GM19351 (cell line): ENCODE measurements at regions not wholly inside any gene's neighbourhood (a gene's known extent, or its start where the extent isn't known, plus 50 kb on each side); places are given as distances from the start of the nearest gene placed in this dataset.
"Not testable (repeated sequence)": the region's sequence is repeated elsewhere in the genome, so short reads cannot be mapped to it uniquely, and the experiment has no call there.

Experiments used
- ATAC-seq: cut with Tn5 transposase; IDR thresholded peaks from one replicate; pipeline ENCODE4 v1.9.1; 2021; ENCODE audit warnings: mild to moderate bottlenecking, moderate library complexity; ENCODE audit not compliant: unreplicated experiment

DNA sequence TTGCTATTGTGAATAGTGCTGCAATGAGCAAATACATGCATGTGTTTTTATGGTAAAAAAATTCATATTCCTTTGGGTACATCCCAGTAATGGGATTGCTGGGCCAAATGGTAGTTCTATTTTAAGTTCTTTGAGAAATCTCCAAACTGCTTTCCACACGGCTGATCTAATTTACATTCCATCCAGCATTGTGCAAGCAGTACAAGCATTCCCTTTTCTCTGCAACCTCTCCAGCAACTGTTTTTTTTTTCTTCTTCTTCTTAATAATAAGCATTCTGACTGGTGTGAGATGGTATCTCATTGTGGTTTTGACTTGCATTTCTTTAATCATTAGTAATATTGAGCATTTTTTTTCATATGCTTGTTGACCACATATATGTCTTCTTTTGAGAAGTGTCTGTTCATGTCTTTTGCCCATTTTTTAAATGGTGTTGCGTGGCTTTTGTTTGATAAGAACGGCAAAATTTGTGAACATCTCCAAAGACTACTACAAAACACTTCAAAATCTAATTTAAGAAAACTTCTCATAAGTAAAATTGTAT, 136.1 kb upstream of the MYO3A start:
- no peak for ATAC-seq

DNA sequence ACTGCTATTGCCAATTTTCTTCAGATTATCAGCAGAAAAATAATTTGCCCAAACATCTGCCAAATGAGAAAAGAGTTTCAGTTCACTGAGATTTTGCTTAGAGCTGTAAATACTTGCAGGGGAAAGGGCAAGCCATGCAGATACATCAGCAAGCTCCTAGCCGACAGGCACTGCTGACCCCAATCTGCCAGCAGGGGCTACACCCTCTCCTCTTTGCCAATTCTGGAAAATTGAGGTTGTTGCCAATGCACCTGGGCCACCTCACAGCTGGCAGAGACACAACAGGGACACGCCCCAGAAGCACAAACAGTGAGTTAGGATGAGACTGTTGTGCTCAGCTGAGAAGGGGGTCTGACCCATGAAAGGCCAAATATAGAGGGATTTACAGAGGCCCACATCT, 129.5 kb upstream of the MYO3A start:
- no peak for ATAC-seq

DNA sequence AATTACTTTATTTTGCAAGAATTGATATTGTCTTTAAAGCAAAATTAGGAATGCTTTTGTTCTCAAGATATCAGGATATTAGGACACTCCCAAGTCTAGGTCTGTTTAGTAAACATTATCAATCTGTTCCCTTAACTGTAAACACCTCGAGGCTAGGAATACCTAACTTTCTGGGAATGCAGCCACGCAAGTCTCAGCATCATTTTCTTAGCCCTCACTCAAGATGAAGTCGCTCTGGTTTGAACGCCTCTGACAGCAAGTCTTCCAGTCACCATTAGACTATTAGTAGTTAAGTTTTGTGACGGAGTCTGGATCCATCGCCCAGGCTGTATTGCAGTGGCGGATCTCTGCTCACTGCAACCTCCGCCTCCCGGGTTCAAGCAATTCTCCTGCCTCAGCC, 128.0 kb upstream of the MYO3A start:
- ATAC-seq, result no peak

GRCh38 chr10:25808372-25808771, 125.7 kb upstream of the MYO3A start:
- ATAC-seq, result no peak

DNA sequence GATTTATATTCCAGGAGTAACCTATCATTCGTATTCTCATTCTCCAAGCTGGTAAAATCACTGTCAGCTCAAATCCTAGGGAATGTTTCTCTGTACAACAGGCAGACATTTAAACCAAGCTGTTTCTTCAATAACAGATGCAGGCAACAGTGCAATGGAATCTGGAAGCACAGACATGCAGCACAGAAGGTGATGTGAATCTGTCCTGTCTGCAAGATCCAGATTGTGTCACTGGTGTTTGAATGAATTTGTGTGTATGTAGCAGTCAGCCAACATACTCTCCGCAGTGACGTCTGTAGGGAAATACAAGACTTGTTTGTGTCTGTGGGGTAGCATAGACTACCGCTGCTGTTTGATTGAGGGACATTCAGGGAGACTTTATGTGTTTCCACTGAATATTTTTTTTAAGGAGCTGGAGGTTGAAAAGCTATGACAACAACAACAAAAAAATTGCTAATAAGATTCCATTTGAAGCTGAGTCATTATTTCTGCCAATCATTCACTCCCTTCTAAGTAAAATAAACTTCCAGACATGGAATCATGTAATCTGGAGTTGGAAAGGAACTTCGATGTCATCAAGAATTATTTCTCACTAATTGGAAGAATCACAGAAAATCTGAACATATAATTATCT, 122.9 kb upstream of the MYO3A start:
- ATAC-seq, result no peak

DNA sequence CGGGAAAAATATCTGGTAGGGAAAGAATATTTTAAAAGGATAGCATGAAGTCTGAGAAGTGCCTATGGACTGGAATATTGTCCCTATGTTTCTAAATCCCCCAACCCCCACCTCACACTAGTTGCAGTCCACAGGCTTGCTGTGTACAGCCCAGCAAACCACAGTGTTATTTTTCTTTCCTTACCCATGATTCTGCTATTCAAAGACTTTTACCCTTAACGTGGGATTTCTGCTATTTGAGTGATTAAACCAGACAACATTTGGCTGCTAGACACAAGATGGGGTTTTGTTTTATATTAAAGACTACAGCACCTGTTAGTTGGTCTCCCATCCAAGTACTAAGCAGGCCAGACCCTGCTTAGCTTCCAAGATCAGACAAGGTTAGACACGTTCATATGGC, 120.5 kb upstream of the MYO3A start:
- ATAC-seq, result no peak

GRCh38 chr10:25815236-25815635, 118.8 kb upstream of the MYO3A start:
- ATAC-seq, result no peak

DNA sequence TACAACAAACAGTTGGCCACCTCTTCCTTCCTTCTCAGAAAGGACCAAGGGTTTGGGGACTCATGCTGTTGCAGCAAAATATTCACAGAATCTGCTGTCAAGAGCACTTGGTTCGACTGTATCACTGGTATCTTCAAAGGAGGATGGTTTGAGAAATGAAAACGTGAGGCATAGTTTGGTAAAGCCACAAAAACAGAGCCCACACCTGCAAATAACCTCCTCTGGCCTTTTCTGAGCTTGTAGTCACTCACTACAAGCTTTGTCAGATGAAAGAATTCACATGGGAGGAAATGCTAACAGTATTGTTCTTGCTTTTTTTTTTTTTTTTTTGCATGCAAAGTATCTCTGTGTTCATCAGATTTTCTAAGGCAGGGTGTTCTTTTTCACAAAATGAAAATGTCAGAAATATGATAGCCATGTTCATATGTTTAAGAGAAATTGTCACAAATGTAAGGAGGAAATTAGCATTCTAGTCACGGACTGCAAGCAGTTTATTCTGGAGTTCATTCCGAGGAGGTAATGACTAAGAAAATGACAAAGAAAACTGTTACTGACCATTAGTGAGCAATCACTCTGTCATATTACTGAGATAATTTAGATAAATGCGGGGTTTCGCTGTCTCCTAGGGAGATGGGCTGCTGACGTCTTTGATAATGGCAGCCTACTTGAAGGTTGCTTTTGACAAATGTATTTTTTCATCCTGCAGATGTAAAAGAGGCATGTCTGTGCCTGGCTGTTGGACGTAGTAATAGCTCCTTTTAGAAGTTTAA, 117.8 kb upstream of the MYO3A start:
- ATAC-seq, result no peak

DNA sequence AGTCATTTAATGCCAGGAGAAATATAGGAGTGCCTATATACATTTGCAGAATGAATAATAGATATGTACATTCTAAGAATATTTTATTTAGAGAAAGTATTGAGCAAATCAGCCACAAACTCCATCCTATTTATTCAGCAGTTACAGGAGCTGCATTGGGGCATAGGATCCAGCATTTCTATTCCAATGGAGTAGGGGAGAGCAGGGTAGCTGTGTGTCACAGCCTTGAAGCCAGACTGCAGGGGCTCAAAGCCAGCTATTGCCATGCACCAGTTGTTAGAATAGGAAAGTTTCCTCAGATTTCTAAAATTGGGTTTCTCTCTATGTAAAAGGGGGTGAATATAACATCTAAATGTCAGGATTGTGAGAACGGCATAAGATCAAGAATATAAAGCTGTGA, 116.8 kb upstream of the MYO3A start:
- no peak for ATAC-seq

DNA sequence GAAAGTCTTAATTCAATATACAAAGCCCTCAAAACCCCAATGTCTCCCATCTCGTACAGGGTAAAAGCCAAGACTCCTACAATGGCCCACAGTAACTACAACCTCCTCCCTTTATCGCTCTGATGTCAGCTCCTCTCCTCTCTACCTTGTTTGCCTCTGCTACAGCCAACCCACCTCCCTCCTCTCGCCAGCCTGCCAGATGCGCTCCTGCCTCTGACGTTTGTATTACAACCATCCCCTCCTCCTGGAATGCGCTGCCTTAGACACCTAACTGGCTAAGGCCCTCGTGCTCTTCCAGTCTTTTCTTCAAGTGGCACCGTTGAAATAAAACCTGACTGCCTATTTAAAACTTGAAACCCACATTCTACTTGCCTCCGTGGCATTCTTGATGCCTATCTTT, 115.3 kb upstream of the MYO3A start:
- no peak for ATAC-seq

GRCh38 chr10:25820472-25820871, 113.6 kb upstream of the MYO3A start:
- no peak for ATAC-seq

GRCh38 chr10:25820874-25821273, 113.2 kb upstream of the MYO3A start:
- peak; percentile 72 for ATAC-seq

DNA sequence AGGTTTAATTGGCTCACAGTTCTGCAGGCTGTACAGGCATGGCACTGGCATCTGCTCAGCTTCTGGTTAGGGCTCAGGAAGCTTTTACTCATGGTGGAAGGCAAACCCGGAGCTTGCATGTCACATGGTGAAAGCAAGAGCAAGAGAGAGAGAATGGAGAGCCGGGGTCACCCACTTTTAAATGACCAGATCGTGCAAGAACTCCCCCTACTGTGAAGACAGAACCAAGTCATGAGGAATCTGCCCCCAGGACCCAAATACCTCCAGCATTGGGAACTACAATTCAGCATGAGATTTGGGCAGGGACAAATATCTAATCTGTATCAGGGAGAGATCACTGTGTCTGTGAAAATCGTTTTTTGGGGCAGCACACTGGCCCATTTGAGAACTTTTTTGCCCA, 110.0 kb upstream of the MYO3A start:
- ATAC-seq, result no peak

GRCh38 chr10:25828475-25828874, 105.6 kb upstream of the MYO3A start:
- no peak for ATAC-seq

GRCh38 chr10:25831080-25831479, 102.9 kb upstream of the MYO3A start:
- no peak for ATAC-seq

DNA sequence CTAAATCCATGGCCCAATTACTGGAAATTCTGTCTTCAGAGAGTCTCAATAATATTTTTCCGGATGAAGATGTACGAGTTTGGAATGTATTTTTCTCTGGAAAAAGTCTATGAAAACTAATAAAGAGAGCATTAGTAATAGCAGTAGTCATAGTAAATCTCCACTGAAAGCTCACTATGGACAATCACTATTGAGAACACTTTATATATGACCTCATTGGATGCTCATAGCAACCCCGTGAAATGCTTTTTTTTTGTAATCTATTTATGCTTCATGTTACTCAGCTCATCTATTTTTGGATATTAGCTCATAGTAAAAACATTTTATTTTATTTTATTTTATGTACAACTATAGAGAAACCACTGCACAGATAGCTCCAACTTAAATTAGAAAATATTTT, 94.3 kb upstream of the MYO3A start:
- ATAC-seq, result no peak

- not testable (repeated sequence) for ATAC-seq
Observed at GRCh38 chr10:25840875-25841274, 93.2 kb upstream of the MYO3A start.

GRCh38 chr10:25842146-25842545, 91.9 kb upstream of the MYO3A start:
- ATAC-seq, result no peak

DNA sequence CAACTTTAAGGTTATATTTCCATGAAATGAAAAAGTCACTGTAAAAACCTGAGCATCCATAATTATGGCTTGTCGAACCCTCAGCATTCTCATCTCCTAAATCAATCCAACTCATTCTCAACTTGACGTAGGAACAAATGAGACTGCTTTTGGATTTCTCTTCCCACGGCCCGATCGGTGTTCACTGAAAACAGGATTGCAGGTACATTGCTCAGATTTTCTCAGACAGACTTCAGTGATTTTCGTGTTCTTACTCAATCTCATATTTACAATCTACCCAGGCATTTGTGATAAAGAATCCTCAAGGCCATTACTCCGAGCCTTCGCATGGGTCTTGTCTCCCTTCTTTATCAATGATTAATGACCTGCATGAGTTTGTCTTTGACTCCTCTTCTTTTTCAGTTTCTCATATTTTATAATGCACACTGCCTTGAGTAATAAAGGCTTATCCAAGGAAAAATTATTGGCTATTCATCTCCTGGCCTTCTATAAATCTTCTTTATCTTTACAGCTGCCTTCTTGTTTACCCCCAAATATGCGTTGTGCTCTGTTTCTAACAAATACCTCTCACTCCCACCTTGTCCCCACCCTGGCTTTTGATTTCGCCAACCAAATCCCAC, 90.4 kb upstream of the MYO3A start:
- ATAC-seq, result no peak

- ATAC-seq, result not testable (repeated sequence)
Observed at GRCh38 chr10:25844716-25845115, 89.3 kb upstream of the MYO3A start.

DNA sequence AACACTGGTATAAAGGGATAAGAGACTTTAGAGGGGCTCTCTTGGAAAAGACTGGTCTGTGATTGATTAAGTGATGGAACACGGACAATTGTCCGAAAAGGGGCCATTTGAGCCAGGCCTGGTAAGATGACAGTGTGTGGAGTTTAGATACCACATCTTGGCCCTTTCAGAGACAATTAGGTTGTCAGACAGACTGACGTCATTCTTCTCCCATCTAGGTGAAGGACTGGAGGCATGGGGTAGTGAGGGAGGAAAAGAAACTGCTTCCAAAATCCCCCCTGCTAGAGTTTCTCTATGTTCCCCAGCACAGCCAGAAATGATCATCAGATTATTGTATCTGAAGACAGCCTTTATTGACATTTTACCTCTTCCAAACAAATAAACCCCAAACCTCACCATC, 84.8 kb upstream of the MYO3A start:
- ATAC-seq, result no peak

DNA sequence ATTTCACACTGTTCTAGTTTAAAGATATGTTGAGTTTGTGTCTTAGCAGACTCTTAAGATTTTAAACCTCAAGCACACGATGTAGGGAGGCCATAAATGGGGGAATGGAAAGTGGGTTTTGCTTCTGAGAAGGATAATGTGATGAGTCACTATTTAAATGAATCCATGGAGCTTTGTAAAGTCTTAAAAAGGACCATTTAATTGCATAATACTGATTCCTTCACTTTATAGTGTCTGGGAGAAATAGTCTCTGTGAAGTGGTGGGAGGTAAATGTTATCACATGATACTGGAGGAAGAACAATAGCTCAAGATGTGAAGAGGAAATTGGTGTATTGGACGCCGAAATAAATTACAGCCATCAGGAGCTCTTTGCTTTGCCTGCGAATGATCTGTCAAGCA, 84.0 kb upstream of the MYO3A start:
- no peak for ATAC-seq
